Stomach smooth muscle (tissue), 2 donors: ENCODE measurements at regions not wholly inside any gene's neighbourhood (a gene's known extent, or its start where the extent isn't known, plus 50 kb on each side); places are given as distances from the start of the nearest gene placed in this dataset.

Source experiments
- H3K27ac ChIP-seq: one replicate; pipeline ENCODE4 v1.7.0; 2013; ENCODE audit warnings: mild to moderate bottlenecking, low read length, inconsistent platforms
- H3K27me3 ChIP-seq, 2 donors: one replicate each; pipeline ENCODE4 v1.7.0; 2013; ENCODE audit warnings: low read length in 2 of 2; ENCODE audit not compliant: insufficient read depth in 2 of 2, control insufficient read depth in 1 of 2
- H3K36me3 ChIP-seq, 2 donors: one replicate each; pipeline ENCODE4 v1.7.0; 2013; ENCODE audit warnings: low read length in 2 of 2; ENCODE audit not compliant: control insufficient read depth in 2 of 2, insufficient read depth in 2 of 2
- H3K4me1 ChIP-seq: one replicate; pipeline ENCODE4 v1.7.0; 2013; ENCODE audit warnings: low read length; ENCODE audit not compliant: control insufficient read depth, insufficient read depth
- H3K4me3 ChIP-seq, 2 donors: one replicate each; pipeline ENCODE4 v1.7.0; 2013; ENCODE audit warnings: low read length in 2 of 2
- H3K9ac ChIP-seq, 2 donors: one replicate each; pipeline ENCODE4 v1.7.0; 2013; ENCODE audit warnings: low read length in 2 of 2, mild to moderate bottlenecking in 1 of 2
- H3K9me3 ChIP-seq, 2 donors: one replicate each; pipeline ENCODE4 v1.7.0; 2013; ENCODE audit warnings: low read length in 2 of 2; ENCODE audit not compliant: control insufficient read depth in 2 of 2
- donor health status: healthy.
- donor health status: Pancreatic carcinoma.

GRCh38 chr4:35562861-35563260, 681.5 kb downstream of the ARAP2 start:
- H3K27ac ChIP-seq = no peak overlapping the region

DNA sequence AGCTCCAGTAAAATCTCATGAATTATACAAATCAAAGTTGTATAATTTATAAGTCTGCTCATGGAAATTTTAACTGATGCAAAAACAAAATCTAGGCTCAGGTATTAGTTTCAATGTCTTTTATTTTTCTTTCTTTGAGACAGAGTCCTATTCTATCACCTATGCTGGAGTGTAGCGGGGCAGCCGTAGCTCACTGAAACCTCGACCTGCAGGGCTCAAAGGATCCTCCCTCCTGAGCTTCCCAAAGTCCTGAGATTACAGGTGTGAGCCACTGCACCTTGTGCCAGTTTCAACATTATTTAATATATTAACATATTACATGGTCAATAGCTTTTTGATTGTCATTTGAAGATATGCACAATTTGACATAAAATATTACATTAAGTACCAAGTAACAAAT, 678.7 kb downstream of the ARAP2 start:
- Histone ChIP-seq H3K27ac (no peak overlapping the region), H3K9me3 (no peaks in the 10 kb centered on the region), H3K36me3 (no peaks in the 10 kb centered on the region), H3K9ac (no peak overlapping the region), H3K4me3 (no peak overlapping the region), H3K27me3 (no peaks in the 10 kb centered on the region), H3K4me1 (no peaks in the 10 kb centered on the region)

More at GRCh38 chr4:35562861-35563260, 681.5 kb downstream of the ARAP2 start:
- no peaks in the 10 kb centered on the region for H3K36me3 ChIP-seq
- no peaks in the 10 kb centered on the region for H3K4me1 ChIP-seq
- no peaks in the 10 kb centered on the region for H3K9me3 ChIP-seq
- H3K4me3 ChIP-seq = no peak overlapping the region
- no peaks in the 10 kb centered on the region for H3K27me3 ChIP-seq
- no peak overlapping the region for H3K9ac ChIP-seq

- H3K36me3 ChIP-seq = no peaks in the 10 kb centered on the region
- no peaks in the 10 kb centered on the region for H3K4me1 ChIP-seq
- no peak overlapping the region for H3K27ac ChIP-seq
- no peaks in the 10 kb centered on the region for H3K27me3 ChIP-seq
- no peak overlapping the region for H3K9ac ChIP-seq
- H3K9me3 ChIP-seq = no peaks in the 10 kb centered on the region
- H3K4me3 ChIP-seq = no peak overlapping the region
Measured at GRCh38 chr4:35591035-35591434, 653.3 kb downstream of the ARAP2 start.

- Histone ChIP-seq H3K4me1 (no peaks in the 10 kb centered on the region), H3K27me3 (no peaks in the 10 kb centered on the region), H3K27ac (no peak overlapping the region), H3K9me3 (no peaks in the 10 kb centered on the region), H3K9ac (no peak overlapping the region), H3K36me3 (no peaks in the 10 kb centered on the region), H3K4me3 (no peak overlapping the region)
Measured at GRCh38 chr4:35604252-35604651, 640.1 kb downstream of the ARAP2 start.

- Histone ChIP-seq H3K36me3 (no peaks in the 10 kb centered on the region), H3K4me3 (no peak overlapping the region), H3K4me1 (no peaks in the 10 kb centered on the region), H3K27me3 (no peaks in the 10 kb centered on the region), H3K9ac (no peak overlapping the region), H3K27ac (no peak overlapping the region), H3K9me3 (no peaks in the 10 kb centered on the region)
Measured at GRCh38 chr4:35604724-35605123, 639.6 kb downstream of the ARAP2 start.

DNA sequence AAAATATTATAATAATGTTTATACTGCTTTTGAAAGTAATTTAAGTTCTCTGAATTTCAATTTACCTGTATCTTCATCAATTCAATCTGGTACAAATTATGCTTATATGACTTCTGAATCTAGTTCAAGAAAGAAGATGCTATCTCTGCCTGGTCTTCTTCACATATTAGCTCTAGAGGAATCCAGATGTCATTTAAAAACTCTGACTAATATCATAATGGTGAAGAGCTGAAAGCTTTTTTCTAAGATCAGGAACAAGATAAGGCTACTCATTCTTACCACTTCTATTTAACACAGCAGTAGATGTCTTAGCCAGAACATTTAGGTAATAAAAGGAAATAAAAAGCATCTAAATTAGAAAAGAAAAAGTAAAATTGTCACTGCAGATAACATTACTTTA, 636.1 kb downstream of the ARAP2 start:
- Histone ChIP-seq H3K36me3 (no peaks in the 10 kb centered on the region), H3K9ac (no peak overlapping the region), H3K4me3 (no peak overlapping the region), H3K4me1 (no peaks in the 10 kb centered on the region), H3K27me3 (no peaks in the 10 kb centered on the region), H3K27ac (no peak overlapping the region), H3K9me3 (no peaks in the 10 kb centered on the region)

DNA sequence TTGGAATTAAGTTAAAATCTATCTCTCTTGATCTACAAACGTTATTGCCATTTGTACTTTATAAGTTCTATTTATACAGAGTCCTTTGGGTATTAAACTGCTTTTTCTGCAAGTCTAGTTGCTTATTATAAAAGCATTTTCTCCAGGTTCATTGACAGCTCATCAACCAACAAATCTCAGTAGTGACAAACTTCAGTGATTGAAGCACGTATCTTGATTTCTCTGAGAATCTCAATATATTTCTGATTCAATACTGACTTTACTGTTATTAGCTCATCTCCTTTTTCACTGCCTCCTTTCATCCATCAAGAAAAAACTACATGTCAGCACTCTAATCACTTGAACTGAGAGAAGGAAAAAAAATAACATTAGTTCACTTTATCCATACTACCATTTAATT, 630.2 kb downstream of the ARAP2 start:
- H3K4me1 ChIP-seq = no peaks in the 10 kb centered on the region

DNA sequence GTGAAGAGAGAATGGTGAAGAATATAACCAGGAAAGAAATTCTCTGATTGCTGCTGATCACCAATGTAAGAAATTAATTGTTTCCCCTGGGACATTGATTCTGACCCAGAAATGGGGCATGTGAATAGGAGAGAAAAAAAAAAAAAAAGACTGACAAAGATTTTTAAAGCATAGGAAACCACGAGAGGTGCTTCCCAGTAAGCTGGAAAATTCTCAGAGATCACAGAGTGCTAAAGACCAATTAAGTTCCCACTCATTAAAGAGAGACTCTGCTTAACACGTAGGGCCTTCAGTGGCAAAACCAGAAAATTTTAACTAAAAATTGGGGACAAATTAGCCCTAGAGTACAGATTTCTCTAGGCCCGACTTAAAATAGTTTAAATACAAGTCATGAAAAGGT, 604.4 kb downstream of the ARAP2 start:
- H3K27me3 ChIP-seq = no peaks in the 10 kb centered on the region
- H3K9ac ChIP-seq = no peak overlapping the region
- H3K4me1 ChIP-seq = no peaks in the 10 kb centered on the region
- H3K4me3 ChIP-seq = no peak overlapping the region
- H3K9me3 ChIP-seq = no peaks in the 10 kb centered on the region
- no peak overlapping the region for H3K27ac ChIP-seq
- H3K36me3 ChIP-seq = no peaks in the 10 kb centered on the region

More for the DNA sequence above, 630.2 kb downstream of the ARAP2 start:
- H3K27me3 ChIP-seq = no peaks in the 10 kb centered on the region
- no peak overlapping the region for H3K27ac ChIP-seq
- no peaks in the 10 kb centered on the region for H3K36me3 ChIP-seq
- no peaks in the 10 kb centered on the region for H3K9me3 ChIP-seq
- H3K4me3 ChIP-seq = no peak overlapping the region
- no peak overlapping the region for H3K9ac ChIP-seq

DNA sequence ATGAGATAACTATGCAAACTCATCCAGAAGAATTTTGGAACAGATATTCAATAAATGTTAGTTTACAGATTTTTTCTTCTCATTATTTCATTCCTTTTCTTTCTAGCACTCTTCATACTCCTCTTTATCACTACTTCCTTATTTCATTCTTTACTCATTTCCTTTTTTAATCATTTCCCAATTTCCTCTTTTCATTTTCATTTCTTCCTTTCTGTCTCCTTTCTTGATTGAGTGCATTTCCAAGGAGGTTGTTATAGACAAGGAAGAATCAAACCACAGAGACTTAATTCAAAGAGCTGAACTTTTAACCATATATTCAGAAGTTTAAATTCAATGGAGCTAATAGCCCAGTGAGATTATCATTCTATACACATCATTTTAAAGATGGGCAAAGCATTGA, 600.7 kb downstream of the ARAP2 start:
- no peak overlapping the region for H3K9ac ChIP-seq
- H3K27ac ChIP-seq = no peak overlapping the region
- no peak overlapping the region for H3K4me3 ChIP-seq
- H3K27me3 ChIP-seq = no peaks in the 10 kb centered on the region
- no peaks in the 10 kb centered on the region for H3K36me3 ChIP-seq
- H3K4me1 ChIP-seq = no peaks in the 10 kb centered on the region
- H3K9me3 ChIP-seq = no peaks in the 10 kb centered on the region

DNA sequence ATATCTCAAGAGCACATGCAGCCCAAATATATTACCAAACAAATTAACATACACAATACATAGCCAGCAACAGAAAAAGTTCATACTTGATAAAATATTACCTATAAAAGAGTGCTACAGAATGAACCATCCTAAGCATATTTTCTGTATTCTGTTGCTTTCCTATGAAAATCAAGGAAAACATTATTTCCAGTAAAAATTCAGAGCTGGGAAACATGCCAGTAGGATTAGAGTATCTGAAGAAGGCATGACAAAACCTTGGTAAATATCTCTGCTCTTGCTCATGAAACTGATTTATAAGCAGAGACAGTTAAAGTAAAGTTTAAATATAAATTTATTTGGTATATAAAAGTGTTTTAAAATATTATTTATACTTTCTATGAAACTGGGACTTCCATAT, 599.7 kb downstream of the ARAP2 start:
- Histone ChIP-seq H3K27me3 (no peaks in the 10 kb centered on the region), H3K27ac (no peak overlapping the region), H3K36me3 (no peaks in the 10 kb centered on the region), H3K4me1 (no peaks in the 10 kb centered on the region), H3K9ac (no peak overlapping the region), H3K4me3 (no peak overlapping the region), H3K9me3 (no peaks in the 10 kb centered on the region)

- H3K9me3 ChIP-seq = no peaks in the 10 kb centered on the region
- no peak overlapping the region for H3K9ac ChIP-seq
- H3K36me3 ChIP-seq = no peaks in the 10 kb centered on the region
- no peak overlapping the region for H3K27ac ChIP-seq
- H3K4me3 ChIP-seq = no peak overlapping the region
- H3K4me1 ChIP-seq = no peaks in the 10 kb centered on the region
- H3K27me3 ChIP-seq = no peaks in the 10 kb centered on the region
Measured at GRCh38 chr4:35649011-35649410, 595.3 kb downstream of the ARAP2 start.

DNA sequence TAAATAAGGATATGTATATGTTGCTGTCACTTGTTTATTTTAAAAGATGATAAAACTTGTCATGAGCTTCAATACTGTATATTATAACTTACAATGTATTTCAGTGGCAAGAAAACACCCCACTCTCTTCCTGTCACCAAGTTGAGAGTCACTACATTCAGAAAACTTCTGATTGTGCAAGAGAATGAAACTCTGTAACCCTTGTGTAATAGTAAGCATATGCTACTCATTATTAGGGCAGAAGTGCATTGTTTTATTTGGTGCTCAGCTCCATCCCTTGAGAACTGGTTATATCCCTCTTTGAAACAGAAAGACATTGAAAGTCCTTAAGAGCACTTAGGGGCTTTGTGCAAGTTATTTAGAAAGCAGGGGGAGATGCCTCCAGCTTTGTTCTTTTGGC, 594.5 kb downstream of the ARAP2 start:
- Histone ChIP-seq H3K9me3 (no peaks in the 10 kb centered on the region), H3K27ac (no peak overlapping the region), H3K4me1 (no peaks in the 10 kb centered on the region), H3K9ac (no peak overlapping the region), H3K36me3 (no peaks in the 10 kb centered on the region), H3K27me3 (no peaks in the 10 kb centered on the region), H3K4me3 (no peak overlapping the region)
